Esophagus squamous epithelium (tissue), 5 donors: ENCODE measurements at regions not wholly inside any gene's neighbourhood (a gene's known extent, or its start where the extent isn't known, plus 50 kb on each side); places are given as distances from the start of the nearest gene placed in this dataset.

Source experiments
- DNase-seq: peaks from one replicate; lab custom pipeline; 2025; lab: John Stamatoyannopoulos, UW
- H3K27ac ChIP-seq, 4 donors: fragments of 200-600 bp; sonication (generic); one replicate each; pipeline ENCODE4 v1.5.1; 2016 to 2019; ENCODE audit warnings: mild to moderate bottlenecking in 1 of 4
- H3K27me3 ChIP-seq, 4 donors: fragments of 200-600 bp; sonication (generic); 1 replicate in 3 of 4; 2 replicates in 1 of 4; pipeline versions ENCODE4 v1.5.1 to v1.6.0; 2017 to 2021; ENCODE audit warnings: antibody characterized with exemption in 1 of 4
- H3K36me3 ChIP-seq, 3 donors: fragments of 200-600 bp; sonication (generic); one replicate each; pipeline ENCODE4 v1.5.1; 2016 to 2019
- H3K4me1 ChIP-seq, 3 donors: fragments of 200-600 bp; sonication (generic); one replicate each; pipeline ENCODE4 v1.5.1; 2017 to 2019
- H3K4me3 ChIP-seq, 4 donors: fragments of 200-600 bp; sonication (generic); 1 replicate in 3 of 4; 2 replicates in 1 of 4; pipeline ENCODE4 v1.5.1; 2016 to 2019; ENCODE audit warnings: mild to moderate bottlenecking in 2 of 4, moderate library complexity in 1 of 4
- H3K9me3 ChIP-seq, 3 donors: fragments of 200-600 bp; sonication (generic); one replicate each; pipeline ENCODE4 v1.5.1; 2016 to 2019
- CTCF ChIP-seq, 6 experiments: fragments of 450-650 bp in 4 of 6; fragments of 200-600 bp in 2 of 6; sonication (generic) in 2 of 6; IDR thresholded peaks; one replicate each; pipeline ENCODE4 v1.5.1; 2016 to 2019; ENCODE audit warnings: antibody characterized with exemption in 6 of 6, mild to moderate bottlenecking in 4 of 6, moderate library complexity in 4 of 6
- POLR2A ChIP-seq, 4 donors: fragments of 450-650 bp; IDR thresholded peaks; one replicate each; pipeline ENCODE4 v1.6.1; 2017; ENCODE audit warnings: antibody characterized with exemption in 4 of 4, mild to moderate bottlenecking in 4 of 4, moderate library complexity in 3 of 4
- WGBS, 2 donors: methylation state at CpG; one replicate each; pipeline ENCODE4 v1.1.5; 2018; 5-methylcytosine and 5-hydroxymethylcytosine counted together
- intact Hi-C: fragments of 100-400 bp; cut with DNase I; formaldehyde crosslinking; loops from one replicate; pipeline ENCODE4 v1.15.0; 2022
- donor health status: DM: yes; HTN: yes; CAD: no.

GRCh38 chr11:29879560-29879959, 137.3 kb downstream of the KCNA4 start:
- Histone ChIP-seq H3K4me3 (no peak overlapping the region), H3K27ac (no peak overlapping the region), H3K27me3 (no peaks in the 10 kb centered on the region), H3K36me3 (no peaks in the 10 kb centered on the region), H3K4me1 (no peaks in the 10 kb centered on the region), H3K9me3 (peaks cover 0 to 7% (median 0%) of the 10 kb centered on the region in 3 donors)
- intact Hi-C loops = no loop called here
- TF ChIP-seq POLR2A (IDR thresholded peaks at IDR 0.05) = no peak
- no peak for TF ChIP-seq CTCF (IDR thresholded peaks at IDR 0.05)
- DNase-seq = no peak
- 50 to 62% methylated on average over 6 of the region's 6 CpGs for WGBS, 2 donors

GRCh38 chr11:29876192-29876591, 140.6 kb downstream of the KCNA4 start:
- TF ChIP-seq CTCF (IDR thresholded peaks at IDR 0.05) = no peak
- no peak for TF ChIP-seq POLR2A (IDR thresholded peaks at IDR 0.05)
- no peaks in the 10 kb centered on the region for H3K36me3 ChIP-seq
- DNase-seq = no peak
- no peak overlapping the region for H3K27ac ChIP-seq
- H3K27me3 ChIP-seq = no peaks in the 10 kb centered on the region
- peaks cover 0 to 8% (median 0%) of the 10 kb centered on the region in 3 donors for H3K9me3 ChIP-seq
- WGBS, 2 donors = 62 to 70% methylated on average over 1 of the region's 1 CpG
- no peak overlapping the region for H3K4me3 ChIP-seq
- intact Hi-C loops = no loop called here
- H3K4me1 ChIP-seq = no peaks in the 10 kb centered on the region

- Histone ChIP-seq H3K36me3 (no peaks in the 10 kb centered on the region), H3K4me1 (no peaks in the 10 kb centered on the region), H3K4me3 (no peak overlapping the region), H3K9me3 (no peaks in the 10 kb centered on the region), H3K27ac (no peak overlapping the region), H3K27me3 (no peaks in the 10 kb centered on the region)
- 88 to 94% methylated on average over 1 of the region's 1 CpG for WGBS, 2 donors
- TF ChIP-seq CTCF (IDR thresholded peaks at IDR 0.05) (no peak), POLR2A (IDR thresholded peaks at IDR 0.05) (no peak)
- DNase-seq = no peak
- intact Hi-C loops = no loop called here
These were observed 169.6 kb downstream of the KCNA4 start for GRCh38 chr11:29847219-29847618.

- no peak overlapping the region for H3K27ac ChIP-seq
- no peaks in the 10 kb centered on the region for H3K27me3 ChIP-seq
- TF ChIP-seq POLR2A (IDR thresholded peaks at IDR 0.05) = no peak
- no peak for TF ChIP-seq CTCF (IDR thresholded peaks at IDR 0.05)
- 30 to 41% methylated on average over 3 of the region's 3 CpGs for WGBS, 2 donors
- DNase-seq = no peak
- H3K9me3 ChIP-seq = no peaks in the 10 kb centered on the region
- intact Hi-C loops = no loop called here
- no peaks in the 10 kb centered on the region for H3K36me3 ChIP-seq
- H3K4me1 ChIP-seq = no peaks in the 10 kb centered on the region
- no peak overlapping the region for H3K4me3 ChIP-seq
These were observed 172.0 kb downstream of the KCNA4 start for GRCh38 chr11:29844701-29845379.

- no peaks in the 10 kb centered on the region for H3K9me3 ChIP-seq
- 67 to 72% methylated on average over 3 of the region's 3 CpGs for WGBS, 2 donors
- intact Hi-C loops = no loop called here
- H3K4me1 ChIP-seq = no peaks in the 10 kb centered on the region
- DNase-seq = no peak
- no peak overlapping the region for H3K27ac ChIP-seq
- H3K27me3 ChIP-seq = no peaks in the 10 kb centered on the region
- H3K4me3 ChIP-seq = no peak overlapping the region
- TF ChIP-seq POLR2A (IDR thresholded peaks at IDR 0.05) (no peak), CTCF (IDR thresholded peaks at IDR 0.05) (no peak)
- no peaks in the 10 kb centered on the region for H3K36me3 ChIP-seq
These were observed 172.8 kb downstream of the KCNA4 start for GRCh38 chr11:29844031-29844430.
